ENCODE measurements at regions not wholly inside any gene's neighbourhood (a gene's known extent, or its start where the extent isn't known, plus 50 kb on each side); places are given as distances from the start of the nearest gene placed in this dataset.

- ChIA-PET POLR2A (ENCODE audit: unreplicated experiment) (no interaction called here), CTCF (no interaction called here)
- intact Hi-C loops (cut with micrococcal nuclease): no loop called here
- Histone ChIP-seq H3K9me3 (ENCODE audit: low read length) (no peaks in the 10 kb centered on the region), H4K20me1 (ENCODE audit: low read length) (no peaks in the 10 kb centered on the region), H3K27me3 (ENCODE audit: low read length) (no peaks in the 10 kb centered on the region), H3K36me3 (ENCODE audit: low read depth, low read length) (no peaks in the 10 kb centered on the region), H3K9me2 (replicated peaks; ENCODE audit: low read length) (no peaks in the 10 kb centered on the region), H3K79me2 (ENCODE audit: low read length) (no peaks in the 10 kb centered on the region), H3K9ac (ENCODE audit: low read length) (no peak overlapping the region), H3K27ac (ENCODE audit: low read length) (no peak overlapping the region), H3K4me1 (ENCODE audit: insufficient read depth, low read length) (no peaks in the 10 kb centered on the region), H2AFZ (ENCODE audit: low read length) (no peak overlapping the region), H3F3A (ENCODE audit: low read length, unreplicated experiment) (no peaks in the 10 kb centered on the region), H3K4me2 (ENCODE audit: low read length) (no peak overlapping the region), H3K4me3 (ENCODE audit: low read length) (no peak overlapping the region)
- TF ChIP-seq CTCF (conservative IDR thresholded peaks at IDR 0.05; ENCODE audit: low read depth, low read length) (no peak), EZH2phosphoT487 (IDR thresholded peaks at IDR 0.05; ENCODE audit: borderline replicate concordance, low read length) (no peak), EZH2 (IDR thresholded peaks at IDR 0.05; ENCODE audit: low read length, unreplicated experiment) (no peak)
- ATAC-seq: no peak
- no peak for DNase-seq
- BruUV-seq (replicated peaks): no TSS peak
Observed at GRCh38 chr1:219495737-219496408, 117.0 kb downstream of the ZC3H11B start.

GRCh38 chr1:219492717-219493116 lies 120.2 kb downstream of the ZC3H11B start:
- no peaks in the 10 kb centered on the region for H3K9me3 ChIP-seq (ENCODE audit: low read length)
- ChIA-PET POLR2A (ENCODE audit: unreplicated experiment) (no interaction called here), CTCF (no interaction called here)
- no peak for DNase-seq
- no peak overlapping the region for H3K9ac ChIP-seq (ENCODE audit: low read length)
- no peaks in the 10 kb centered on the region for H3K79me2 ChIP-seq (ENCODE audit: low read length)
- TF ChIP-seq EZH2 (IDR thresholded peaks at IDR 0.05; ENCODE audit: low read length, unreplicated experiment): no peak
- TF ChIP-seq EZH2phosphoT487 (IDR thresholded peaks at IDR 0.05; ENCODE audit: borderline replicate concordance, low read length): no peak
- no peak for TF ChIP-seq CTCF (conservative IDR thresholded peaks at IDR 0.05; ENCODE audit: low read depth, low read length)
- no peaks in the 10 kb centered on the region for H3K27me3 ChIP-seq (ENCODE audit: low read length)
- intact Hi-C loops (cut with micrococcal nuclease): no loop called here
- BruUV-seq (replicated peaks): no TSS peak
- H3K4me3 ChIP-seq (ENCODE audit: low read length): no peak overlapping the region
- H3K9me2 ChIP-seq (replicated peaks; ENCODE audit: low read length): no peaks in the 10 kb centered on the region
- no peak overlapping the region for H3K27ac ChIP-seq (ENCODE audit: low read length)
- H4K20me1 ChIP-seq (ENCODE audit: low read length): no peaks in the 10 kb centered on the region
- H3K4me2 ChIP-seq (ENCODE audit: low read length): no peak overlapping the region
- H3F3A ChIP-seq (ENCODE audit: low read length, unreplicated experiment): no peaks in the 10 kb centered on the region
- no peaks in the 10 kb centered on the region for H3K36me3 ChIP-seq (ENCODE audit: low read depth, low read length)
- H3K4me1 ChIP-seq (ENCODE audit: insufficient read depth, low read length): no peaks in the 10 kb centered on the region
- H2AFZ ChIP-seq (ENCODE audit: low read length): no peak overlapping the region
- ATAC-seq: no peak

- no peaks in the 10 kb centered on the region for H3K79me2 ChIP-seq (ENCODE audit: low read length)
- H3F3A ChIP-seq (ENCODE audit: low read length, unreplicated experiment): no peaks in the 10 kb centered on the region
- no peaks in the 10 kb centered on the region for H3K27me3 ChIP-seq (ENCODE audit: low read length)
- H3K4me3 ChIP-seq (ENCODE audit: low read length): no peak overlapping the region
- H3K9me2 ChIP-seq (replicated peaks; ENCODE audit: low read length): no peaks in the 10 kb centered on the region
- TF ChIP-seq EZH2phosphoT487 (IDR thresholded peaks at IDR 0.05; ENCODE audit: borderline replicate concordance, low read length) (no peak), CTCF (conservative IDR thresholded peaks at IDR 0.05; ENCODE audit: low read depth, low read length) (no peak), EZH2 (IDR thresholded peaks at IDR 0.05; ENCODE audit: low read length, unreplicated experiment) (no peak)
- no peak overlapping the region for H3K4me2 ChIP-seq (ENCODE audit: low read length)
- ChIA-PET CTCF (no interaction called here), POLR2A (ENCODE audit: unreplicated experiment) (no interaction called here)
- DNase-seq (no peak), ATAC-seq (no peak)
- no peaks in the 10 kb centered on the region for H4K20me1 ChIP-seq (ENCODE audit: low read length)
- H3K36me3 ChIP-seq (ENCODE audit: low read depth, low read length): no peaks in the 10 kb centered on the region
- no peak overlapping the region for H3K27ac ChIP-seq (ENCODE audit: low read length)
- no peaks in the 10 kb centered on the region for H3K4me1 ChIP-seq (ENCODE audit: insufficient read depth, low read length)
- no peaks in the 10 kb centered on the region for H3K9me3 ChIP-seq (ENCODE audit: low read length)
- H2AFZ ChIP-seq (ENCODE audit: low read length): no peak overlapping the region
- intact Hi-C loops (cut with micrococcal nuclease): no loop called here
- no TSS peak for BruUV-seq (replicated peaks)
- H3K9ac ChIP-seq (ENCODE audit: low read length): no peak overlapping the region
Observed at GRCh38 chr1:219490566-219490965, 122.3 kb downstream of the ZC3H11B start.

Measured in PC-3 (cell line).